ENCODE measurements at regions not wholly inside any gene's neighbourhood (a gene's known extent, or its start where the extent isn't known, plus 50 kb on each side); places are given as distances from the start of the nearest gene placed in this dataset.

GRCh38 chr13:22933571-22934181 lies 247.1 kb upstream of the SGCG start:
- no peaks in the 10 kb centered on the region for H3K36me3 ChIP-seq (ENCODE audit: insufficient read depth, low read length)
- TF ChIP-seq CTCF (conservative IDR thresholded peaks at IDR 0.05; ENCODE audit: low read length) (no peak), EZH2phosphoT487 (IDR thresholded peaks at IDR 0.05; ENCODE audit: borderline replicate concordance) (no peak)
- H3K79me2 ChIP-seq (ENCODE audit: insufficient read depth, low read length) = no peaks in the 10 kb centered on the region
- no peak overlapping the region for H3K9ac ChIP-seq (ENCODE audit: low read depth, low read length, poor library complexity, severe bottlenecking)
- no peak overlapping the region for H2AFZ ChIP-seq (ENCODE audit: low read length)
- no peaks in the 10 kb centered on the region for H3K9me2 ChIP-seq (replicated peaks; ENCODE audit: low read depth, low read length)
- H3K4me3 ChIP-seq (ENCODE audit: low read length, poor library complexity, severe bottlenecking) = no peak overlapping the region
- H3K27me3 ChIP-seq (ENCODE audit: insufficient read depth, low read length, poor library complexity, severe bottlenecking) = no peaks in the 10 kb centered on the region
- H3K4me1 ChIP-seq (ENCODE audit: insufficient read depth, low read length, poor library complexity, severe bottlenecking) = no peaks in the 10 kb centered on the region
- H4K20me1 ChIP-seq (ENCODE audit: insufficient read depth, low read length, poor library complexity, severe bottlenecking) = no peaks in the 10 kb centered on the region
- H3K9me3 ChIP-seq (ENCODE audit: insufficient read depth, low read depth, low read length) = peaks cover 5% of the 10 kb centered on the region; the same call in 1 of the 2 replicates
- no peak overlapping the region for H3K4me2 ChIP-seq (ENCODE audit: low read depth, low read length, poor library complexity, severe bottlenecking)
- no peaks in the 10 kb centered on the region for H3F3A ChIP-seq (ENCODE audit: low read depth)

GRCh38 chr13:22934744-22935523 lies 245.8 kb upstream of the SGCG start:
- TF ChIP-seq EZH2phosphoT487 (IDR thresholded peaks at IDR 0.05; ENCODE audit: borderline replicate concordance) (no peak), CTCF (conservative IDR thresholded peaks at IDR 0.05; ENCODE audit: low read length) (no peak)
- Histone ChIP-seq H3K4me3 (ENCODE audit: low read length, poor library complexity, severe bottlenecking) (no peak overlapping the region), H3K36me3 (ENCODE audit: insufficient read depth, low read length) (no peaks in the 10 kb centered on the region), H3K9ac (ENCODE audit: low read depth, low read length, poor library complexity, severe bottlenecking) (no peak overlapping the region), H3K9me2 (replicated peaks; ENCODE audit: low read depth, low read length) (no peaks in the 10 kb centered on the region), H3F3A (ENCODE audit: low read depth) (no peaks in the 10 kb centered on the region), H3K9me3 (ENCODE audit: insufficient read depth, low read depth, low read length) (peaks cover 5% of the 10 kb centered on the region; the same call in 1 of the 2 replicates), H3K4me1 (ENCODE audit: insufficient read depth, low read length, poor library complexity, severe bottlenecking) (no peaks in the 10 kb centered on the region), H4K20me1 (ENCODE audit: insufficient read depth, low read length, poor library complexity, severe bottlenecking) (no peaks in the 10 kb centered on the region), H2AFZ (ENCODE audit: low read length) (no peak overlapping the region), H3K27me3 (ENCODE audit: insufficient read depth, low read length, poor library complexity, severe bottlenecking) (no peaks in the 10 kb centered on the region), H3K4me2 (ENCODE audit: low read depth, low read length, poor library complexity, severe bottlenecking) (no peak overlapping the region), H3K79me2 (ENCODE audit: insufficient read depth, low read length) (no peaks in the 10 kb centered on the region)

GRCh38 chr13:22936228-22936627 lies 244.6 kb upstream of the SGCG start:
- Histone ChIP-seq H3K4me1 (ENCODE audit: insufficient read depth, low read length, poor library complexity, severe bottlenecking) (no peaks in the 10 kb centered on the region), H3K36me3 (ENCODE audit: insufficient read depth, low read length) (no peaks in the 10 kb centered on the region), H3K4me3 (ENCODE audit: low read length, poor library complexity, severe bottlenecking) (no peak overlapping the region), H3K9ac (ENCODE audit: low read depth, low read length, poor library complexity, severe bottlenecking) (no peak overlapping the region), H3K4me2 (ENCODE audit: low read depth, low read length, poor library complexity, severe bottlenecking) (no peak overlapping the region), H3K9me2 (replicated peaks; ENCODE audit: low read depth, low read length) (no peaks in the 10 kb centered on the region), H3F3A (ENCODE audit: low read depth) (no peaks in the 10 kb centered on the region), H3K79me2 (ENCODE audit: insufficient read depth, low read length) (no peaks in the 10 kb centered on the region), H3K9me3 (ENCODE audit: insufficient read depth, low read depth, low read length) (peaks cover 5% of the 10 kb centered on the region; the same call in 1 of the 2 replicates), H3K27me3 (ENCODE audit: insufficient read depth, low read length, poor library complexity, severe bottlenecking) (no peaks in the 10 kb centered on the region), H2AFZ (ENCODE audit: low read length) (no peak overlapping the region), H4K20me1 (ENCODE audit: insufficient read depth, low read length, poor library complexity, severe bottlenecking) (no peaks in the 10 kb centered on the region)
- no peak for TF ChIP-seq CTCF (conservative IDR thresholded peaks at IDR 0.05; ENCODE audit: low read length)
